Ishikawa (cell line): ENCODE measurements at regions not wholly inside any gene's neighbourhood (a gene's known extent, or its start where the extent isn't known, plus 50 kb on each side); places are given as distances from the start of the nearest gene placed in this dataset.

Experiments used
- CEBPB ChIP-seq: IDR thresholded peaks from 2 replicates; pipeline ENCODE4 v1.6.1; 2012
- CREB1 ChIP-seq: IDR thresholded peaks from 2 replicates; pipeline ENCODE4 v1.6.1; 2012; ENCODE audit warnings: low read depth
- EGR1 ChIP-seq: IDR thresholded peaks from 2 replicates; pipeline ENCODE4 v1.6.1; 2012
- EP300 ChIP-seq: IDR thresholded peaks from 2 replicates; pipeline ENCODE4 v1.6.1; 2012; ENCODE audit warnings: borderline replicate concordance
- FOXM1 ChIP-seq: IDR thresholded peaks from 2 replicates; pipeline ENCODE4 v1.6.1; 2012; ENCODE audit warnings: low read depth, borderline replicate concordance
- MAX ChIP-seq: IDR thresholded peaks from 2 replicates; pipeline ENCODE4 v1.6.1; 2012
- NFIC ChIP-seq: IDR thresholded peaks from 2 replicates; pipeline ENCODE4 v1.6.1; 2012
- RAD21 ChIP-seq: IDR thresholded peaks from 2 replicates; pipeline ENCODE4 v1.6.1; 2012; ENCODE audit warnings: low read depth
- REST ChIP-seq: IDR thresholded peaks from 2 replicates; pipeline ENCODE4 v1.6.1; 2012; ENCODE audit warnings: low read depth, mild to moderate bottlenecking
- TAF1 ChIP-seq: IDR thresholded peaks from 2 replicates; pipeline ENCODE4 v1.6.1; 2012; ENCODE audit warnings: low read depth, mild to moderate bottlenecking
- TCF12 ChIP-seq: IDR thresholded peaks from 2 replicates; pipeline ENCODE4 v1.6.1; 2012; ENCODE audit warnings: low read depth
- TEAD4 ChIP-seq: IDR thresholded peaks from 2 replicates; pipeline ENCODE4 v1.6.1; 2012
- USF1 ChIP-seq: IDR thresholded peaks from 2 replicates; pipeline ENCODE4 v1.6.1; 2012
- YY1 ChIP-seq: IDR thresholded peaks from 2 replicates; pipeline ENCODE4 v1.6.1; 2012; ENCODE audit warnings: low read depth
- ZBTB7A ChIP-seq: IDR thresholded peaks from 2 replicates; pipeline ENCODE4 v1.6.1; 2012; ENCODE audit warnings: low read depth

GRCh38 chr22:47678048-47678447, 915.6 kb downstream of the TBC1D22A start:
- TF ChIP-seq CEBPB, result no peak
- TF ChIP-seq TEAD4, result no peak
- no peak for TF ChIP-seq CREB1
- no peak for TF ChIP-seq EGR1
- TF ChIP-seq FOXM1, result no peak
- no peak for TF ChIP-seq ZBTB7A
- TF ChIP-seq REST, result no peak
- no peak for TF ChIP-seq EP300
- TF ChIP-seq MAX, result no peak
- no peak for TF ChIP-seq YY1
- TF ChIP-seq TAF1, result no peak
- no peak for TF ChIP-seq RAD21
- no peak for TF ChIP-seq NFIC
- no peak for TF ChIP-seq USF1
- TF ChIP-seq TCF12, result no peak

- TF ChIP-seq TCF12 (no peak), EGR1 (no peak), YY1 (no peak), ZBTB7A (no peak), USF1 (no peak), CREB1 (no peak), NFIC (no peak), RAD21 (no peak), TEAD4 (no peak), REST (no peak), FOXM1 (no peak), EP300 (no peak)
Observed at GRCh38 chr22:47676685-47677084, 914.2 kb downstream of the TBC1D22A start.

- TF ChIP-seq REST (no peak), CREB1 (no peak), YY1 (no peak), TAF1 (no peak), USF1 (no peak), TEAD4 (no peak), CEBPB (no peak), RAD21 (no peak), TCF12 (no peak), EP300 (no peak), EGR1 (no peak), ZBTB7A (no peak)
Observed at GRCh38 chr22:47674600-47674999, 912.1 kb downstream of the TBC1D22A start.

GRCh38 chr22:47673557-47673956, 911.1 kb downstream of the TBC1D22A start:
- TF ChIP-seq USF1, result no peak
- TF ChIP-seq EGR1, result no peak
- no peak for TF ChIP-seq FOXM1
- no peak for TF ChIP-seq YY1
- no peak for TF ChIP-seq TAF1
- no peak for TF ChIP-seq CEBPB
- no peak for TF ChIP-seq TCF12
- TF ChIP-seq EP300, result no peak
- TF ChIP-seq MAX, result no peak
- TF ChIP-seq RAD21, result no peak
- no peak for TF ChIP-seq NFIC
- no peak for TF ChIP-seq REST
- TF ChIP-seq CREB1, result no peak
- TF ChIP-seq TEAD4, result no peak
- TF ChIP-seq ZBTB7A, result no peak
